ENCODE measurements at regions not wholly inside any gene's neighbourhood (a gene's known extent, or its start where the extent isn't known, plus 50 kb on each side); places are given as distances from the start of the nearest gene placed in this dataset.

DNA sequence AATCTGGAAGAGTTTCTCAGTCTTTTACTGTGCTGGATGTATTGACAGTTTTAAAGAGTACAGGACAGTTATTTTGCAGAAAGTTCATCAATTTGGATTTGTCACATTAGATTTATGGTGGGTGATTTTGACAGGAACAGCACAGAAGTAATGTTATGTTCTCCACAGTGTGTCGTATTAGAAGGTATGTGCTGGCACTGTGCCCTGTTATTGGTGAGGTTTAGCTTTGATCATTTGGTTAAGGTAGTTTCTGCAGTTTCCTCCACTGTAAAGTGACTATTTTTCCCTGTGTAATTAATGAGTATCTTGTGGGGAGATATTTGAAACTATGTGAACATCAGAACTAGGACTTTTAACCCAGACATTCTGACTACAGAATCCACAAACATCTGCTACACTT is 308.5 kb upstream of the TBX3 start:
- intact Hi-C loops (cut with DNase I; ENCODE audit: low total_unique reads): no loop called here
- ATAC-seq (no peak), DNase-seq (no peak)
- Histone ChIP-seq H3K27me3 (no peaks in the 10 kb centered on the region), H3K9me3 (no peaks in the 10 kb centered on the region), H3K27ac (no peak overlapping the region), H3K36me3 (no peaks in the 10 kb centered on the region), H3K4me3 (no peak overlapping the region), H3K4me1 (no peaks in the 10 kb centered on the region)
- in situ Hi-C loops (cut with MboI; ENCODE audit: low sequenced_read_pairs in 4 of 4): loop anchor here in 1 of 4 donors (25.0 kb wide), 1 partner anchor 95 kb away; no protein-coding TSS in a partner anchor
- no peak for TF ChIP-seq POLR2A (IDR thresholded peaks at IDR 0.05)
- TF ChIP-seq, protein P1, sequence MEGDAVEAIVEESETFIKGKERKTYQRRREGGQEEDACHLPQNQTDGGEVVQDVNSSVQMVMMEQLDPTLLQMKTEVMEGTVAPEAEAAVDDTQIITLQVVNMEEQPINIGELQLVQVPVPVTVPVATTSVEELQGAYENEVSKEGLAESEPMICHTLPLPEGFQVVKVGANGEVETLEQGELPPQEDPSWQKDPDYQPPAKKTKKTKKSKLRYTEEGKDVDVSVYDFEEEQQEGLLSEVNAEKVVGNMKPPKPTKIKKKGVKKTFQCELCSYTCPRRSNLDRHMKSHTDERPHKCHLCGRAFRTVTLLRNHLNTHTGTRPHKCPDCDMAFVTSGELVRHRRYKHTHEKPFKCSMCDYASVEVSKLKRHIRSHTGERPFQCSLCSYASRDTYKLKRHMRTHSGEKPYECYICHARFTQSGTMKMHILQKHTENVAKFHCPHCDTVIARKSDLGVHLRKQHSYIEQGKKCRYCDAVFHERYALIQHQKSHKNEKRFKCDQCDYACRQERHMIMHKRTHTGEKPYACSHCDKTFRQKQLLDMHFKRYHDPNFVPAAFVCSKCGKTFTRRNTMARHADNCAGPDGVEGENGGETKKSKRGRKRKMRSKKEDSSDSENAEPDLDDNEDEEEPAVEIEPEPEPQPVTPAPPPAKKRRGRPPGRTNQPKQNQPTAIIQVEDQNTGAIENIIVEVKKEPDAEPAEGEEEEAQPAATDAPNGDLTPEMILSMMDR (IDR thresholded peaks at IDR 0.05 in 4 of 5, conservative IDR thresholded peaks at IDR 0.05 in 1 of 5): no peak

DNA sequence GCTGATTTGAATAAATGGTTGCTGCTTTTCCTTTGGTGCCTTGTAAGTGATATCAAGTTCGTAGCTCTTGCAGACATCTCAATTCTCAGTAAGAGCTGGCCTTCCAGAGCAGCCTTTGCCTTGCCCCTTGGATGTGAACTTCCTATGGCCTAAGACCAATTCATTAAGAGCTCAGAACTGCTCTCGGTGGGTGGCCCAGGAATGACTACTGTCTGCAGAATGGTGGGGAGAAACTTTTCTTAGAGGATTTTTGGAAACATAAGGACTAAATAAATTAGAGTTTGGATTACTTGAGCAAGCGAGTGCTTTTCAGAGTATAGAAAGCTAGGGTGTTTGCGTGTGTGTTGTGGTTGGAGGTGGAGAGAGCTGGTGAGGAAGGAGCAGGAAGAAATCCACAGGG is 306.4 kb upstream of the TBX3 start:
- TF ChIP-seq, protein P1 (IDR thresholded peaks at IDR 0.05 in 4 of 5, conservative IDR thresholded peaks at IDR 0.05 in 1 of 5): no peak
- no peak for TF ChIP-seq POLR2A (IDR thresholded peaks at IDR 0.05)
- no peaks in the 10 kb centered on the region for H3K36me3 ChIP-seq
- no peaks in the 10 kb centered on the region for H3K9me3 ChIP-seq
- H3K27me3 ChIP-seq: no peaks in the 10 kb centered on the region
- H3K4me1 ChIP-seq: no peaks in the 10 kb centered on the region
- DNase-seq (no peak), ATAC-seq (no peak)
- in situ Hi-C loops (cut with MboI; ENCODE audit: low sequenced_read_pairs in 4 of 4) (loop anchor here in 1 of 4 donors (25.0 kb wide), 1 partner anchor 97 kb away; no protein-coding TSS in a partner anchor), intact Hi-C loops (cut with DNase I; ENCODE audit: low total_unique reads) (no loop called here)
- no peak overlapping the region for H3K4me3 ChIP-seq
- no peak overlapping the region for H3K27ac ChIP-seq

DNA sequence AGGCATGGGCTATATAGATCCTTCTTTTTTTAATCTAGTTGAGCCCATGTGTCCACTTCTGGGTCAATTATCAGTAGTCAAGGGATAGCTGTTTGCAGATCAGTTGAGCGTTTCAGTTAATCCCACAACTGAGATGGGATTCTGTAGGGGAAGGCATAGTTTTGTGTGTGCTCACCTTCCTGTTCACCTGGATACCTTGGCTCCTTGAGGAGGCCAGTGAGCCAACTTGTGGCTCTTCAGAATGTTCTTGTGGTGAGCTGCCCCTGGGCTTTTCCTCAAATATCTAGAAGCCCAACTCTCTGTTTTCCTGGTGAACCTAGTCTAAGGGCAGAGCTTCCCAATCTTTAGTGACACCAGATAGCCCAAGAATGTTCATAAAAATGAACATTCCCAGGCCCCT is 302.9 kb upstream of the TBX3 start:
- no peaks in the 10 kb centered on the region for H3K9me3 ChIP-seq
- DNase-seq (no peak), ATAC-seq (no peak)
- TF ChIP-seq POLR2A (IDR thresholded peaks at IDR 0.05): no peak
- TF ChIP-seq, protein P1 (IDR thresholded peaks at IDR 0.05 in 4 of 5, conservative IDR thresholded peaks at IDR 0.05 in 1 of 5): no peak
- H3K36me3 ChIP-seq: no peaks in the 10 kb centered on the region
- intact Hi-C loops (cut with DNase I; ENCODE audit: low total_unique reads): no loop called here
- no peak overlapping the region for H3K27ac ChIP-seq
- H3K4me1 ChIP-seq: no peaks in the 10 kb centered on the region
- H3K4me3 ChIP-seq: no peak overlapping the region
- in situ Hi-C loops (cut with MboI; ENCODE audit: low sequenced_read_pairs in 4 of 4): loop anchor here in 1 of 4 donors (25.0 kb wide), 1 partner anchor 100 kb away; no protein-coding TSS in a partner anchor
- H3K27me3 ChIP-seq: no peaks in the 10 kb centered on the region

DNA sequence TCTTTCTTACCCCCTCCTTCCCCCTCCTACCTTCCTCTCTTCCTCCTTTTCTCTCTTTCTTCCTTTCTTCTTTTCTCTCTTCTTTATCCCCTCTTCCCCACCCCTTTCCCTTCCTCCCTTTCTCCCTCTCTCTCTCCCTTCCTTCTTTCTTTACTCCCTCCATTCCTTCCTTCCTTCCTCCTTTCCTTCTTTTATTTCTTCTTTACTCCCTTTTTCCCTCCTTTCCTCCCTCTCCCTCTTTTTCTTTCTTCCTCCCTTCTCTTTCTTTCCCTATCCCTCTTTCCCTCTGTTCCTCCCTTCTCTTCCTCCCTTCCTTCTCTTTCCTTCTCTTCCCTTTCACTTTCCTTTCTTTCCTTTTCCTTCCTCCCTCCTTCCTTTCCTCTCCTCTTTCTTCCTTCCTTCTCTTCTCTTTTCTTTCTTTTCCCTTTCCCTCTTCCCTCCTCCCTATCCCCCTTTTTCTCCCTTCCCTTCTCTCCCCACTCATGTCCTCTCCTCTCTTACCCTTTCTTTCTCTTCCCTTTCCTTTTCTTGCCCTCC is 302.3 kb upstream of the TBX3 start:
- H3K9me3 ChIP-seq: no peaks in the 10 kb centered on the region
- H3K27me3 ChIP-seq: no peaks in the 10 kb centered on the region
- no peak for ATAC-seq
- DNase-seq: no peak
- no peaks in the 10 kb centered on the region for H3K4me1 ChIP-seq
- H3K4me3 ChIP-seq: no peak overlapping the region
- H3K27ac ChIP-seq: no peak overlapping the region
- no peaks in the 10 kb centered on the region for H3K36me3 ChIP-seq
- intact Hi-C loops (cut with DNase I; ENCODE audit: low total_unique reads): no loop called here
- in situ Hi-C loops (cut with MboI; ENCODE audit: low sequenced_read_pairs in 4 of 4): loop anchor here in 1 of 4 donors (25.0 kb wide), 1 partner anchor 101 kb away; no protein-coding TSS in a partner anchor
- TF ChIP-seq, protein P1 (IDR thresholded peaks at IDR 0.05 in 4 of 5, conservative IDR thresholded peaks at IDR 0.05 in 1 of 5): no peak
- no peak for TF ChIP-seq POLR2A (IDR thresholded peaks at IDR 0.05)

DNA sequence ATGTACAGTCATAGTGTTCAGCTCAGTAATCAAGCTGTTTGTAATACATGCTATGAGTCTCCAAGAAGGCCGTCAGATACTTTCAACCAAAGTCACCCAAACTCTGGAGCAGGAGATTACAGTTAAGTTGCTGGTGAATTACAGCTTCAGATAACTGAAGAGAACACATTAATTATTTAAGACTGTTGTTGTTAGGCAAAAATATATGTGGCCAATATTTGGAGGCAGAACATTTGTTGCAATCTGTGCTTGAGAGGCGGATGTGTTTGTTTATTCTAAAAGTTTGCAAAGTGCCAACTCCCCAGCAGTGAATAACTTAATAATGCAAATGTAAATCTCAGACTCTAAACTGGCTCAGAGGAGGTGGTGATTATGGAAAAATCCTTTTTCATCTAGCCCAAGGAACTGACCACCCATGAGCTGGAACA is 300.7 kb upstream of the TBX3 start:
- Histone ChIP-seq H3K36me3 (no peaks in the 10 kb centered on the region), H3K9me3 (no peaks in the 10 kb centered on the region), H3K27me3 (no peaks in the 10 kb centered on the region), H3K27ac (no peak overlapping the region), H3K4me1 (no peaks in the 10 kb centered on the region), H3K4me3 (no peak overlapping the region)
- intact Hi-C loops (cut with DNase I; ENCODE audit: low total_unique reads): no loop called here
- in situ Hi-C loops (cut with MboI; ENCODE audit: low sequenced_read_pairs in 4 of 4): loop anchor here in 1 of 4 donors (25.0 kb wide), 1 partner anchor 103 kb away; no protein-coding TSS in a partner anchor
- no peak for TF ChIP-seq POLR2A (IDR thresholded peaks at IDR 0.05)
- TF ChIP-seq, protein P1 (IDR thresholded peaks at IDR 0.05 in 4 of 5, conservative IDR thresholded peaks at IDR 0.05 in 1 of 5): no peak
- ATAC-seq (no peak), DNase-seq (no peak)

Measured in gastrocnemius medialis (tissue), 4 donors.